HG03521 (cell line): ENCODE measurements at regions not wholly inside any gene's neighbourhood (a gene's known extent, or its start where the extent isn't known, plus 50 kb on each side); places are given as distances from the start of the nearest gene placed in this dataset.

Source experiments
- ATAC-seq: cut with Tn5 transposase; IDR thresholded peaks from one replicate; pipeline ENCODE4 v1.9.1; 2021; ENCODE audit warnings: mild to moderate bottlenecking, moderate library complexity; ENCODE audit not compliant: unreplicated experiment

DNA sequence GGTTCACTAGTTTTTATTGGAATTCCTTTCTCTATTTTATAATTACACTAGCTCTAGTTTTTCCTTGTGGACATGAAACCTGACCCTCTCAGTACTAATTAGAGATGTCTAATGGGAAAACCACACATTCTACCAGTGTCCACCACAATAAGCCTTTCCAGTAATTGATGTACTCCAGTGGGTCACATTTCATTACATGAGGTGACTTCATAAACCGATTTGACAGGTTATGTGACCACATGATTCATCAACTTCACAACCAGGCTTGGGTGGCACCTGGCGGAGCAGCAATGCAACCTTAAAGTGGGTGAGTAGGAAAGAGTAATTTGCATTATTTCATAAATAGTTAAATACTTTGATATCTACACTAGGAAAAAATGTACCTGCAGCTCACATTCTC is 284.2 kb upstream of the ADAMTS16 start:
- no peak for ATAC-seq

DNA sequence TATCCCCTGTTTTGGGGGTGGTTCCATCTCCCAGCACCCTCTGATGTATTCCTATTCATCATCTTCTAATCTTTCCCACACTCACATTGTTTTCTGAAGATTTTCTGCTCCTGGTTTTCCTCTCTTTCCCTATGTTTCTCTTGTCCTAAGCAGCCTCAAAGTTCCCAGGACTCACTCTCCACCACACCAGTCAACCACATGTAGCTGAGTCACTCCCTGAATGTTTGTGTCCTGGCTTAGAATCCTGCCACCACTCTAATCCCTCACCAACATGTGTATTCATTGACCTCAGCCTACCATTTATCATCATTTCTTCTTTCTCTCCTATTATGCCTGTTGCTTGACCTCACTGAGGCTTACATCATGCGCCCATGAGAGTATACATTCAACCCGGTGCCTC is 282.4 kb upstream of the ADAMTS16 start:
- ATAC-seq = no peak

DNA sequence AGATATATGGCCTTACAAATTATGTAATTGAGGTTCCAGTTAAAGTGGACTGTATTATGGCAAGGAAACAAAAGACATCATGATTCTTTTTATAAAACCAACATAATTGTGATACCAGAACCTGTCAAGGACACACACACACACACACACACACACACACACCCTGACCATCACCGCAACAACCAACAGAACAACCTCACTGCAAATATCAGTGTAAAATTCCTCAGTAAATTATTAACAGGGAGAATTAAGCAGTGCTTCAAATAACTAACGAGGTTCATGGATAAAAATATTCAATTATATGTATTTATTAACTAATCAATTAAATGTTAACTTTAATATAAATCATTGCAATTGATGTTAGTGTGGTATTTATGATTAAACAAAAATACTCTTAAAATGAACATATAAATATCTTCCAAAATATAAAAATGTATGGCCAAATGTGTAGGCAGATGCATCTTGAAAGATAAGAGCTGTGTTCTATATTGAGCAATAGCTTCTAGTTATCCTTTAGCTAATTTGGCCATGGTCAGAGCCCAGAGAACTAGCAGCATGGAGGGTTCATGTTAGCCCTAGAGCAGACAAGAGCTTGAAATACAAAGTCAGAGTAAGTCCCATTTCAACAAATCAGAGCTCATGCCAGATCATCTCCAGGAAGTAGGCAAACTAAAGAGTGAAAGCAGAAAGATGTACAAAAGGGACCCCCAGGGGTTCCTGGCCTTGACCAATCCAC is 280.5 kb upstream of the ADAMTS16 start:
- ATAC-seq = no peak

DNA sequence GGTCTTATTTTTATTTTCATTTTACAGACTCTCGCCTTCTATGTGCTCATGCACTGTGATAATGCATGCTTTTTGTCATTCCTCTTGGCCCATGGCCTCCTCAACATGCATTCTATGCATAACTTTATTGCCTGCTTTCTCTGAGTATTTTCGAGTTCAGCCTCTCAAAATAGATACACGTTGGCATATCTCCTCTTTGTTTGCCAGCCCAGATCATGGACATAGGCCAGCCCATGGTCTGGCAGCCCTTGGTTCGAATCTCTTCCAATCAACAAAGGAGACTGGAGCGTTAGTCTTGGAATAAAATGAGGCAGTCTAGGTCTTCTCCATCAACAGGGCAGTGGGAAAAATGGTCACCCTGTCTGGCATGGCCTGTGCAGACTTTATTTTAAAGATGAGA is 279.5 kb upstream of the ADAMTS16 start:
- no peak for ATAC-seq

DNA sequence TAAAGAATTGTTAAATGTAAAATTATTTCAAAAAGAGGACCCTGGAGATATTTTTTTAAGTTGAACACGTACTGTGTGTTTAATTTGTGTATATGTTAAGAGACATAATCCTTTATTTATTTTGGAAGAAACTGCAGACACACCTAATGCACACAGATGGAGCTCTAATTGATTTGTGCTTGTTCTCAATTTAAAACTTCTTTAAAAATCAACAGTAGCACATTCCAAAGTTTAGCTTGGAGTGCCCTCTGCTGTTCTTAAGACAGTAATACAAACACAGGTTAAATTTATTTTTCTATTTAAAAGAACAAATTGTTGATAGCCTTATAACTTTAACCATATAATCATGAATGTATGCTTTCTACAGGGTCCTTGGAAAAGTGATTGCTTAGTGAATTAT is 277.6 kb upstream of the ADAMTS16 start:
- ATAC-seq = no peak

DNA sequence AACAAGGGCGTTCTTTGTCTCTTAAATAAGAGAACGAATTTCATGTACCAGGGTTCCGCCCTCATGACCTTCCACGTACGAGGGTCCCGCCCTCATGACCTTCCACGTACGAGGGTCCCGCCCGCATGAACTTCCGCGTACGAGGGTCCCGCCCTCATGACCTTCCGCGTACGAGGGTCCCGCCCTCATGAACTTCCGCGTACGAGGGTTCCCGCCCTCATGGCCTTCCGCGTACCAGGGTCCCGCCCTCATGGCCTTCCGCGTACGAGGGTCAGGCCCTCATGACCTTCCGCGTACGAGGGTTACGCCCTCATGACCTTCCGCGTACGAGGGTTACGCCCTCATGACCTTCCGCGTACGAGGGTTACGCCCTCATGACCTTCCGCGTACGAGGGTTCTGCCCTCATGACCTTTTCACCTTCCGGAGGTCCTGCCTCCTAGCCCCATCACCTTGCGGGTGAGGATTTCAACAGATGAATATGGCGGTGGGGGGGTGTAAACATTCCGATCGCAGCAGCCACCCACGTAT is 273.9 kb upstream of the ADAMTS16 start:
- ATAC-seq = no peak

DNA sequence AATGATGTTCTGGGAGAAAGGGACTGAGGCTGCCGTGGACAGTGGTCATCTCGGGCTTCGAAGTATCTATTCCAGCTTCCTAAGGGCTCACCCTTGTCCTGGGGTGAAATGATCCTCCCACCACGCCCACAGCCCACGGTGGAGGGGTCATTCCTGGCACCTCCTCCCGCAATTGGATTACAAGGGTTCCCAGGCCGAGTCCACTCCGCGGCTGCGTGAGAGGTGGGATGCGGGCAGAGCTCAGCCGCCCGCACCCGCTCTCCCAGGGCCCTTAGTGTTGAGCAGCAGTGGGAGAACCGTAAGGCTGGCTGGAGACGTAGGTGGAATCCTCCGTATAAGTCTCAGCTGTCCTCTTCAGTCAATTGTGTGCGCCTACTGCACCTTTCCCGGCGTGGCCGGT is 273.3 kb upstream of the ADAMTS16 start:
- no peak for ATAC-seq

DNA sequence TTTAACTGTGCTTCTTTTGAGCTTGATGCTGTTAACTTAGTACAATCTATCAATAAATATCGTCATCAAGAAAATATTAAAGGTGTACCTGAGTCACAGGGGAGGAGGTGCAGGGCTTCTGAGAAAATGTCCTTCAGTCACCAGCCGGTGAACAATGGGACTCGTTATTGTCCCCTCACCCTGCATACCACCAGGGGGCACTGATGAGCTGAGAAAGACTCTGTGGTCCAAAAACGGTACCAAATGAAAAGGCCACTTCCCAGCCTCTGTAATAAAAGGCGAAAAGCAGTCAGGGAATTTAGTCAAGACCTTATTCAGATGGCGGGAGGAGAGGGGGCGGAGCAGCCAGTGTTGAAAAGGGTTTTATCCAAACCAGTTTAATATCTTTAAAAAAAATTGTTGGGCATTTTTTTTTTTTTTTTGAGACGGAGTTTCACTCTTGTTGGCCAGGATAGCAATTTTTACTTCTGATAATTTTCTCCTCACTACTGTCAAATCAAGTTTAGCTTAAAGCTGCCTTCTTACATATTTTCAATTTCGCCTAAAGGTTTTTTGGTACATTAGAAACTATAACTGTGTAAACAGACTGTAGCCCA is 271.9 kb upstream of the ADAMTS16 start:
- ATAC-seq = no peak

DNA sequence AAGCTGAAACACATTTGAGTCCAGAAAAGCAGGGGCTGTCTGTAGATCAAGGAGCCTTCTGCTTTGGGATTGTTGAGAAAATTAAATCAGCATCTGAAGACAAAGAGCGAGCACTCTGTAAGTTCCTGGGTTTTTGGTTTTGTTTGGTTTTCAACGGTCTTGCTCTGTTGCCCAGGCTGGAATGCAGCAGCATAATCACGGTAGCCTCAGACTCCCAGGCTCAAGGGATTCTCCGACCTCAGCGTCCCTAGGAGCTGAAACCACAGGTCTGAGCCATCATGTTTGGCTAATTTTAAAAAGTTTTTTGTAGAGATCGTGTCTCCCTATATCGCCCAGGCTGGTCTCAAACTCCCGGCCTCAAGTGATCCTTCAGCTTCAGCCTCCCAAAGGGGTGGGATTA is 266.5 kb upstream of the ADAMTS16 start:
- no peak for ATAC-seq

DNA sequence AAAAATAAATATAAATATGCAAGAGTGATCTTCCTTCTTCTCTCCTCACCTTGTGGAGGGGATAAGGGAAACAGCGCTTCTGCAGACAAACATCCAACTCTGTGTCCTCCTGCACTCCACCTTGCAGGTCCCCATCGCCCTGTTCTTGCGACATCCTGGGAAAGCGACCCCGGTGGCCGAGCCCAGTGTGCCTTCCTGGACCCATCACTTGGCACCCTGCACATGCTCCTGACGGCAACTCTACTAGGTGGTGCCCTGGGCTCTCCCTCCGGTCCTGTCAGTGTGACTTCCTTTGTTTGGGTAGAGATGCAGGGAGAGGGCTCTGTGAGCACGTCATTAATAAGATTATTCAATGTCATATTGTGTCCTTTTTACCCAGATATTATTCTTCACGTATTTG is 266.0 kb upstream of the ADAMTS16 start:
- no peak for ATAC-seq

DNA sequence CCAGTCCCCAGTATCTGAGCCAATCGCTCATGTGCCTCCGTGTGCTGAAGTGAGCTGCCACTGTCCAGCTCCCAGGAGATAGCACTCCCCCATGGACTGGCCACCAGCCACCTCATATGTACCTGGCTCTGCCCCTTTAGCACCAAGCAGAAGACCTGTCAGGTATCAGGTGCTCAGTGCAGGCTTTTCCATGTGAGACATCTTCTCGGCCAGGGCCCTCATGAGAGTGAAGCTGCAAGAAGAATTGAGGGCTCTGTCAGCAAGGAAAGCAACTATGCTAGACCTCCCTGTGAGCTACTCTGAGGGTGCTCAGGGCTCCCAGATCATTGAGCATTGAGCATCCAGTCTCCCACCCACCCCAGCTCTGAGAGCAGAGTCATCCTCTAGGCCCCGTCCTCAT is 264.2 kb upstream of the ADAMTS16 start:
- ATAC-seq = no peak

DNA sequence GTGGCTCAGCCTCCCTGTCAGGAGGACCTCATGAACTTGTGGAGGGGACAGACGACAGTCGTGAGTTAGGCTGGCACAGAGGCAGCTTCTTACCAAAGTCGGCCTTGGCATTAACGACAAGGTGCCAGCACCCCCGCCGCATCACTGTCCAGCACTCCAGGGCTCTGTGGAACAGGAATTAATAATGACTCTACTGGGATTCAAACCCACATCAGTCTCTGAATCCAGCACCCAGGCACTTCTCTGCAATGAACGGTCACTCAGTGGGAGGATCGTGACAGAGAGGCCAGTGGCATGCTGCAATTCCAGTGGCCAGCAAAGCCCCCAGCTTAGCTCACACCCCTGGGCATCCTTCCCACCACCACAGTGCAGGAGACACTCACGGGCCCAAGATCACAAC is 263.3 kb upstream of the ADAMTS16 start:
- no peak for ATAC-seq

DNA sequence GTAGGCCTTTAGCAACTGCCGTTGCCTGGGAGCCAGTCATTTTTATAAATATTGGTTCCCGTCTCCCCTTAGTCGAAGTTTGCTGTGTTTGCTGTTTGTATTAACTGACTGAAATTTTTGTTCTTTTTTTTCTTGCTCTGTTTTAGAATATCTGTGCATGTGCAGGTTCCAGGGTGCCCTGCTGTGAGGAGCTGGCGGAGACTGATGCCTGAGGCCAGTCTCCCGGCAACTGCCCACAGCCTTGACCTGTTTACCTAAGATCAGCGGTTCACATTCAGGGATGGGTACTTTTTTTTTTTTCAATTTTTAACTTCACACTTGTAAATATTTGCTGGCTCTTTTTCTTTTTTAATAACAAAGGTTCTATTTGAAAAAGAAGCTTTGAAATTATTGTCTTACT is 262.6 kb upstream of the ADAMTS16 start:
- ATAC-seq = no peak

DNA sequence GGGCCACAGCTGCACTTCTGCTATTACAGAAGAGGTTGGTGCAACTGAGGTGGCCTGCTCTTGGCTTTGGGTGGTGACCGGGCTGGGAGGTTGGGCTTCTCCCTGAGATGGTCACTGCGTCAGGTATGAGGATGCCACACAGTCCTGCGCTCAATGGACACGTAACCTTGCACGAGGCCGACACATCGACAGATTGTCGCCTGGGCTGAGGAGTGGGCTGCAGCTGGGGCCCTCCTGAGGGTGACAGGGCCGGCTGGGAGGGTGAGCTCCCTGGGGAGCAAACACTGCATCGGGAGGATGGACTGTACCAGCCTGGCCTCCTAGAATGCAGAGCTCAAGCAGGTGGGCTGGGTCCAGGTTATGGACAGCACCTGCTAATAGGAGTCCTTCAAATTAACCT is 261.1 kb upstream of the ADAMTS16 start:
- no peak for ATAC-seq

DNA sequence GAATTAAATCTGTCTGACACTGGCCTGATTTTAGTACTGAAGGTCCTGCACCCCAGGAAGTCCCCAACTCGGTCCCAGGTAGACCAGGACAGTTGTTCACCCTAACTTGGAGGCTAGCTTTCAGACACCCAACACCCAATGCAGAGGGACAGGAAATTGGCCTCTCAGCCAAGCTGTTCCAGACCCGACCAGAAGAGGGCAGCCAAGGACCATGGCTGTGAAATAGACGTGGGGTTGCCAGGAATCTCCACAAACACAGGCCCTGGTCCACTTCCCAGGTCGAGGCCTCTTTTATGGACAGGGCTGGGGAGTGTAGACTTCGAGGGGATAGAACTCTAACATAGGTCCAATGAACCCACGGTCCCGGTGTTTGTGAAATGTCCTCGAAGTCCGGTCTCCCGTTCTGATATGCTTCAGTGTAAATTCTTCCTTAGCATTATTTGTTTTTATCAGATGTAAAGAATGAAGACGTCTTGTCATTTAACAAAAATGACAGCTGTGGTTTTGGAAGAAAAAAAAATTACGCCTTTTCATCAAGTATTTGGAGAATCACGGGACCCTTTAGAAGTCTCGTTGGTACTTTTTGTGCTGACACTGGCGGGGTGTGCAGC is 260.3 kb upstream of the ADAMTS16 start:
- peak; percentile 75 for ATAC-seq

DNA sequence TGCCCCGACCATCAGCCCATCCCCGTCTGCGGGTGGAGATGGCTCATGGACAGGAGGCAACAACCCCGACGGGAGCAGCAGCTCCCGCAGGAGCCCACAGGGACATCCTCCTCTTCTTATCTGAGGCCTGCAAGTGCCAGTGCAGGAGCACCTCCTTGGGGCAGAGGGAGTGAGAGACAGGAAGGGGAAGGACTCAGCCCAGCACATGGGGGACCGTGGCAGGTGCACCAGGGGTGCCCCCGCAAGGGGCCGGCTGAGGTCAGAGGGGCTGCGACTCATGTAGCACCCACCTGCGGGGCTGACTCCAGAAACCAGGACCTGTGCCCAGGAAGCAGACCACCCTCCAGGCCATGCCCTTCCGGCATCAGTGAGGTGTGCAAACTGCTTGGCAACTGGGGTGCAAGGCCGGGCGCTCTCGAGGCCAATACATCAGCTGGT is 259.8 kb upstream of the ADAMTS16 start:
- no peak for ATAC-seq

DNA sequence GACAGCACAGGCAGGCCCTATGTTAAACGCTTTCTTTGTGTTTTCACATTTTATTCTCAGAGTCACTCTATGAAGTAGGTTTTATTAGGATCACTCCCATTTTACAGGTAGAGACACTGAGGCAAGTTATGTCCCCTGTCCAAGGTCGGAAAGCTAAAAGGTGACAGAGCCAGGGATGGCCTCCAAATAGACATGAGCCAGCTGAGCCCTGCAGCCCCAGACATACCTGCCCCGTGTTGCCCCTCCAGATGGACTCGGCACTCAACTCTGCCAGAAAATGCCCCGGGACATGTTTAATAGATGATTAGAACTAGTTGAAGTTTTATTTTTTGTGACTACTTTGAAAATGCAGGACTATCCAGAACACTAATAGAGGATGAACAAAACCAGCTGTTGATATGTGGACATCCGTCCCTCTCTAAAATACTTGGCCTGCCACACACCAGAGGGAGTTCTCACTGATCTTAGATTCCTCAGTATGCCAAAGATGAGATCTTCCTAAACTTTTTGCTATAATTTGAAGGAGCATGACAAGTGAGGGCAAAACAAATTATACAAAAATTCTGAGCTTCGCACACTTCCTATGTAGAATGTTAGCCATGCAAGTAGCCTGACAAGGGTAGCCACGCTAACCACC is 258.6 kb upstream of the ADAMTS16 start:
- ATAC-seq = no peak

DNA sequence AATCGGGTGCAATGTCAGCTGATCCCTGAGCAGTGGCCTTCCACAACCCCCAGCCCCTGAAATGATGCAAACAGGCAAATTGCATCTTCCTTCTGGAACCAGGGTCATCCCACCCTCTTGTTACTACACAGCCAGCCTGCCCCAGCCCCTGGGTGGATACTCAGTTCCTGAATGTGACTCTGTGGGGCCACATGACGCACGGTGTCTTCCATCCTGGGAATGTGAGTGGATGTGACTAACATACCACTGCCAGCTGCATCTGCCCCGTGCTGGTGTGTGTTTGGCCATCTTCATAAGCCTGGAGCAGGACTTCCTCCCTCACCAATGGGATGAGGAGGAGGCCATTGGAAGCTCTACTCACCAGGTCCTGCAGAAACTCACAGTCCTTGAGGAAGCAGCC is 257.9 kb upstream of the ADAMTS16 start:
- ATAC-seq = no peak

DNA sequence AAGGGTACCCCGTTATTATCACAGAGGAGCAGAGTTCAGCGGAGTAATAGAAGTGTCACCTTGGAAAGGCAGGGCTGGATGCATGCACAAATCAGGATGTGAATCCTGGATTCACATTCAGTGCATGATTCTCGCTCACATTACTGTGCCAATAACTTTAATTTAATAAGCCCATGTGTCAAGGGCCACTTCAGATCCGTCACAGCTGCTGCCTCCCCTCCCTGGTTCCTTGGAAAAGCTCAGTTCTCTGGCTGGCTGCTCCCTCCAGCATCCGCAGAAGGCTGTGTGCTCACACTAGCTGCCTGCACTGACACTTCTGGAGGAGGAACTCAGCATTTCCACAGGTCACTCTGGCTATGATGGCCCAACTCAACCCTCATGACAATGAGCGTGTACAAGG is 256.8 kb upstream of the ADAMTS16 start:
- ATAC-seq = no peak

DNA sequence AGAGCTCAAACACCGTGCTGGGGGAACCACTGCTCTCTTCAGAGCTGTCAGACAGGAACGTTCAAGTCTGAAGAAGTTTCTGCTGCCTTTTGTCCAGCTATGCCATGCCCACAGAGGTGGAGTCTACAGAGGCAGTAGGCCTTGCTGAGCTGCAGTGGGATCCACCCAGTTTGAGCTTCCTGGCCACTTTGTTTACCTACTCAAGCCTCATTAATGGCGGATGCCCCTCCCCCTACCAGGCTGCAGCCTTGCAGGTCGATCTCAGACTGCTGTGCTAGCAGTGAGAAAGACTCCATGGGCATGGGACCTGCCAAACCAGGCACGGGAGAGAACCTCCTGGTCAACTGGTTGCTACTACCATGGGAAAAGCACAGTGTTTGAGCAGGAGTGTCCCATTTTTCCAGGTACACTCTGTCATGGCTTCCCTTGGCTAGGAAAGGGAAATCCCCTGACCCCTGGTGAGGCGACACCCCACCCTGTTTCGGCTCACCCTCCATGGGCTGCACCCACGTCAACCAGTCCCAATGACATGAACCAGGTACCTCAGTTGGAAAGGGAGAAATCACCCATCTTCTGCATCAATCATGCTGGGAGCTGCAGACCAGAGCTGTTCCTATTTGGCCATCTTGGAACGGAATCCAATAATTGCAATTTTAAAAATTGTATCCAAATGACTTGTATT is 246.9 kb upstream of the ADAMTS16 start:
- no peak for ATAC-seq

DNA sequence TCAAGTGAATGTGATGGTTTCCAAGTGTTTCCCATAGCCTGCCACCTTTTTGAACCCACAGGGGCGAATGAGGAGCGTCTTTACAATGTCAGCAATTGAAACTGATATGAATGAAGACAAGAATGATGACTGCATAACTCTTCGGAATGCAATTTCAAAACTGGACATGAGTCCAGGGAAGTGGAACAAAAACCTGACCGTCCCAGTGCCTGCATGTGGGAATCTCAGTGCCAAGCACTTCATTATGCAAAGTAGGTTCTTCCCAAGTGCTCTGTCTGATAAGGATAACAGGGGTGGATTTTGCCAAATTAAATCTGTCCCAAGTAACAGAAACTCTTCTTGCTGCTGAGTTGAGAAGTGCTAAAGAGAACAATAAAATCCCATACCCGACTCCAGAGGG is 243.8 kb upstream of the ADAMTS16 start:
- no peak for ATAC-seq
